ENCODE measurements at regions not wholly inside any gene's neighbourhood (a gene's known extent, or its start where the extent isn't known, plus 50 kb on each side); places are given as distances from the start of the nearest gene placed in this dataset.
A peak's percentile ranks its signal among the peaks of the same experiment; 100 is the strongest.
"Not testable (repeated sequence)": the region's sequence is repeated elsewhere in the genome, so short reads cannot be mapped to it uniquely, and the experiment has no call there.

DNA sequence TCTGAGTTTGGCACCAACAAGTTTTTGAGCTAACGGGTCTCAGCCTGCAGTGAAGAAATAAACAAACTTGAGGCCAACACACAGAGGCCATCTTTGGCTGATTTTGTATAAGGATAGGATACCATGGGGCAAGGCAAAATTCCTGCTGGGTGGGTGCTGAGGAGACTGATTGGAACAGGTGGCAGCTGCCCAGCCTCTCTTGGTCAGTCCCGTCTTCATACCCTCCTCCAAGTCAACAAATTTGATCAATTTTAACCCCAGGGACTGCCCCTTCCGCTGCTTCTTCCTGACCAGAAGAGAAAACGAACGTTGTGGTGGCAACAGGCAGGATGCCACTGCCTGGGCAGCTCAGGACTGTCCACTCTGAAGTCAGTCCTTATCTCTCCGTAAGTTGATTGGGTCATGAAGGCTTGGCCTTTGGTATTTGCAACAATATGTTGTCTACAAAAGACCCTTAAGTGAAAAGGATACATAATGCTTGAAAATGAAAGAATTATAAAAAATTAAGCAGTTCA is 139.3 kb downstream of the SPP2 start:
- DNase-seq (ENCODE audit: low read depth): no peak

DNA sequence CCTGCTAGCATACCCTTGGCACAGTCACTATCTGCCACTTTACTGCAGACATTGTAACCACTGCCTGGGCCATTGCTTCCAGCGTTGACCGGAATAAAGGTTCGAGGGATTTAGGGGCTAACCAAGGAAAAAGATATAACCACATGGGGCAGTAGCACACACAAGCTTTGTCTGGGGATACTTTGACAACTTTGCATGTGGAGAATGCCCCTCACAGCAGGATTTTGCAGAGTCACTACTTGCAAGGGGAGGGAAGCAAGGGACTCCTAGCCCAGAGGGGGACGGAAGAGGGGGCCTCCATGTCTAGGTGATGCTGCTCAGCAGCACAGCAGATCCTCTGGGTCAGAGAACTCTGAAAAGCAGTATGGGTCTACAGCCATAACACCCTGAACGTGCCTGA is 138.7 kb downstream of the SPP2 start:
- DNase-seq (ENCODE audit: low read depth): no peak

DNA sequence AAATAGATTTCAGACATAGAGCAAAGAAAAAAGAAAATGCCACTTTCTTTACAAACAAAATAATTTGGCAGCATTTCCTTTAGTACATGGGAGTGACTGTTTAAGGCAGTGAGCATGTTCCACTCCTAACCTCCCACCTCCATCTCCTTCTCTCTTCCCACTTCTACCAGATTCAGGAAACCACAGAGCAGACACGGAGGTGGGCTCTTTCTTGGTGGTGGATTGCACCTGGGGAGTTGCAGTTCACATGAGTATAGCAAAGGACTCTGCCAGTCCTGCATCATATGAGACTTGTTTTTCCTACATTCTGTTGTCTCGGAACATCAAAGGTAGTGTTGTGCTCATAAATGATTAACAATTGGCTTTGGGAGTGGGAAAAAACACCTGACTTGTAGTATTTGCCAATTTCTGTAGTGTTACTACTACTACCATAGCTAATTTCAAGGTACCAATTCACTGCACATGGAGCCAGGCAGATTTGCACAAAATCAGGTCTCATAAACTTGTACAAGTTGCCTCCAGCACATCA is 137.2 kb downstream of the SPP2 start:
- DNase-seq (ENCODE audit: low read depth): no peak

DNA sequence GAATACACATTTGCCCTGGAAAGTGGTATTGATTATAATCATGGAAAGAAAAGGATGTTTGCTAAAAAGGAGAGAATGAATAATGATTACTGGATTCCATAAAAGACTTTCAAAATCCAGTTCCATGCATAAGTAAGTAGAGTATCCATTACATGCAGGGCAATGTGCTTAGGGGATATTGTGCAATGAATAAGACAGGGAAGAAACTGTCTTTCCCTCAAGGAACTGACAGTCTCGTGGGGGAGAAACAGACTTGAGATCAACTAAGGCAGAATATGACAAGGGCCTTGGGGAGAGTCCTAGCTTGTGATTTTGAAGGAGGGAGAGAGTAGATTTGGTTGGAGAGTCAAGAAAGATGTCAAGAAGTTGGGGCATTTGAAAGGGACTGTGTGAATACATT is 130.6 kb downstream of the SPP2 start:
- DNase-seq (ENCODE audit: low read depth): no peak

DNA sequence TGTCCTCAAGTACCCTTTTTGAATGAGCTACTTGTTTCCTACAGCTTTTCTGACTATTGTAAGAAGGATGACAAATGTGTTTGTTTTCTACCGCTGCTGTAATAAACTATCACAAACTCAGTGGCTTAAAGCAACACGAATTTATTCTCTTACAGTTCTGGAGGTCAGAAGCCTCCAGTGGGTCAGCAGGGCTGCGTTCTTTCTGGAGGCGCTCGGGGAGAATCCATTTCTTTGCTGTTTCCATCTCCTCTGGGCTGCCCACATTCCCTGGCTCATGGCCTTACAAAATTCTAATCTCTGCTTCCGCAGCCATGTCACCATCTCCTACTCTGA is 128.5 kb downstream of the SPP2 start:
- DNase-seq (ENCODE audit: low read depth): no peak

DNA sequence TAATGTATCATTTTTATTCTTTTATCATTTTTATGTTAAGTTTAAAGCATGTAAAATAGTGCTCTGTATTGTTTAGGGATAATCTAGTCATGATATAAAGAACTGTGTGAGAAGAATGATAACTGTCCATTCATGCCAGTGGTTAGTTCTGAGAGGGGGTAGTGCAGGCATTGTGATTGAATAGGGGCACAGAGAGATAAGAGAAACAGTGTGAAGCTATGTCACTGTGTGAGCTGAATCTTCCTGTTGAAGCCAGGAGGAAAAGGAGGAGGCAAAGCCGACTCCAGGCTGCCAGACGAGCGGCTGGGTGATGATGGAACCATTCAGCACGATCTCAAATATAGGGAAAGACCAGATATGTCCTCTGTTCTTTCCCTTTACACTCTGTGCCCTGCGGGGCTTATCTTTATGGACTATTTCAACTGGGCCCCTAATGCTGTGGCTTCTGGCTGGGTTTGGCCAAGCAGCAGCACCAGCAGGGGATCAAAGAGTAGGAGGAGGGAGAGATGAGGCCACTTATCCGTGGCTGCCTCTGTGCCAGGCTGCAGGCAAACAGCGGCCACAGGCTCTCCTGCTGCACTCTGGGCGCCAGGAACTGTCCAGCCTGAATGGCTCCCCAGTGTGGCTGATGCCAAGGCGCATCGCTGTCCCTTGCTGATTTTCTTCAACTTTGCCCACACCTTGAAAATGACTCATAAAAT is 128.0 kb downstream of the SPP2 start:
- no peak for DNase-seq (ENCODE audit: low read depth)

DNA sequence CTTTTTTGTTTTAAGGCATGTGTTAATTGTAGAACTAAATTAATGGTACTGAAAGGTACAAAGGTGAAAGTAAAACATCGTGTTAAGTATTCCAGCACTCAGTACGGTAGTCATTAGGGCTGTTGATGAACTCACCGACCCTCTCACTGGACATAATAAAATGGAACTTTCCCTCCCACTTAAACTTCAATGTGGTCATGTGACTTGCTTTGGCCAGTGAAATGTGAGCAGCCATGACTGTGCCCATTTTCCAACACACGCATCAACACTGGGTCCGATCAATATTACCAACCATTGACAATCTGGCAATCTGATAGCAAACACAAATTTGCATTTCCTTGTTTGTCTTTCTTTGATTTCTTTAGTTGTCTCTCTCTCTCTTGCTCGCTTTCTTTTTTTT is 125.1 kb downstream of the SPP2 start:
- DNase-seq (ENCODE audit: low read depth): no peak

DNA sequence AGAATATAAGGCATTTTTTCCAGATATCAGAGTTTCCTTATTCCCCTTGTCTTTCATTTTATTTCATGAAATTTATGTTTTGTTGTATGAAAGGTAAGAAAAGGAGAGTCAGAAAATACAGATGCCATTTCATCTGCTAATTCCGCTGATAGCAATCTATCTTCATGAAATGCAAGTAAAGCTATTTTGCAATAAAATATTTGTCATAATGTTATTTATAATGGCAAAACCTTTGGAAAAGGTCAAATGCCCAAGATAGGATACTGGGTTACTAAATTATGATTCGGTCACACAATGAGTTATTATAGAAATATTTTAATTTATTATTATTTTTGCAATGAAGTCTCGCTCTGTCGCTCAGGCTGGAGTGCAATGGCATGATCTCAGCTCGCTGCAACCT is 124.2 kb downstream of the SPP2 start:
- no peak for DNase-seq (ENCODE audit: low read depth)

DNA sequence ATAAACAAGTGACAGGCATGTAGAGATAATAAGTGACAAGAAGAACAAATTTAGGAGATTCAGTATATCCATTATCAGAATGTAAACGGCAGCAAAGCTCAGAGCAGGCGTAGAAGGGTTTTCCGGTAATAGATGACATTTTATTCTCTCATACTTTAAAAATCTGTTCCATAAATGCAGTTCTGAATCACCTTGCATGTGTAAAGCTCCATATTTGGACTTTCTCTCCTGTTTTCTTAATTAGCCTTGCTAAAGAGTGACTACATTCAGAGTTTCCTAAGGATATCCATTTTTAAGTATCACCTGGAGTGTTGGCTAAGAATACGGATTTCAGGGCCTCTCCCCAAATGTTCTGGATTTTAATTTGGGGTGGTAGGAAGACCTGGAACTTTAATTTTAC is 122.0 kb downstream of the SPP2 start:
- no peak for DNase-seq (ENCODE audit: low read depth)

DNA sequence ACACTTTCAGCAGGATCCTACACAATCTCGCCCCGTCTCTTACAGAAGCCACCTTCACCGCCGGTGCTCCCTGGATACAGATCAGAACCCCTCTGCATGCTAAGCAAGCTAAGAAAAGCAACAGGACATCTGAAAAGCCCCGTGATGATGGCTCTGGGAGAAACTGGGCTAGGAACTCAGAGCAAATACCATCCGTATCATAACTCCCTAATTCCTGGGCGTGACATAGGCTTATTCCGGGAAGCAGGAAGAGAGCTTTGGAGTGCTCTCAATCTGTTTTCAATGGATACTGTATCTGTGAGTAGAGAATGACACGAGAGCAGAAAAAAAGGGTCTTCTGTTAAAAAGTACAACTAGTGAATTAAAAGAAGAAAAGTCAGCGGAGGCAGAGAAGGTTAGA is 121.6 kb downstream of the SPP2 start:
- no peak for DNase-seq (ENCODE audit: low read depth)

DNA sequence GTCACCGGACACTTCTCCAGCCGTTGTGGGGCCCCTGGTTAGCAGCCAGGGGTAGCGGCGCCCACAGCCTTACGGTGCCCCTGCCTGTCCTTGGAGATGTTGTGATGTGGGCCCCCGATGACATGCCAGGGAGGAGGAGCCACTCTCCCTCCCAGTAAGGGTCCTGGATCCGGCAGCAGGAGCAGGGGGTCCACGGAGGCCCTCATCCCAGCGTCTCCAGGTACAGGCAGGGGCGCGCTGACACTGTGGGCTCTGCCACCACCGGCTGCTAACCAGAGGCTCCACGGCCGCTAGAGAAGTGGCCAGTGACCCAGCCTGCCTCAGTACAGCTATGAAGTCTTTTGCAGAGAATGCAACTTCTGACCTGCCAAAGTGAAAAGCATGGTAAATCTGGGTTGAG is 121.2 kb downstream of the SPP2 start:
- DNase-seq (ENCODE audit: low read depth): no peak

DNA sequence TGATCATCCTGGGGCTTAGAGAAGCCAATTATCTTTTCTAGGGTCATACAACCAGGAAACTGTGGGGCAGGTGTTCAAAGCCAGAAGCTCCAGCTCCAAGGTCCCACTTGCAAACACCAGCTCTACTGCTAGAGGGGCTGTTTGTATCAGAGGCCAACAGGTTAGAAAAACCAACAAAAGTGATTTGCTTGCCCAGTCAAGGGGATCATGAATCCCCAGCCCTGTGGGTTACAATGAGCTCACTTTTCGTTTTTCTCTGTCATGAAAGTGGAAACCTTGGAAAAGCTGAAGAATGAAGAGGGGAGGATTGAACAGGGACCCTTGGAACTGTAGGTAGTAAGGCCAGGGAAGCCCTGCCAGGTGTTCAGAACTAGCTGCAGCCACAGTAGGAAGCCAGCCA is 119.2 kb downstream of the SPP2 start:
- DNase-seq (ENCODE audit: low read depth): no peak

DNA sequence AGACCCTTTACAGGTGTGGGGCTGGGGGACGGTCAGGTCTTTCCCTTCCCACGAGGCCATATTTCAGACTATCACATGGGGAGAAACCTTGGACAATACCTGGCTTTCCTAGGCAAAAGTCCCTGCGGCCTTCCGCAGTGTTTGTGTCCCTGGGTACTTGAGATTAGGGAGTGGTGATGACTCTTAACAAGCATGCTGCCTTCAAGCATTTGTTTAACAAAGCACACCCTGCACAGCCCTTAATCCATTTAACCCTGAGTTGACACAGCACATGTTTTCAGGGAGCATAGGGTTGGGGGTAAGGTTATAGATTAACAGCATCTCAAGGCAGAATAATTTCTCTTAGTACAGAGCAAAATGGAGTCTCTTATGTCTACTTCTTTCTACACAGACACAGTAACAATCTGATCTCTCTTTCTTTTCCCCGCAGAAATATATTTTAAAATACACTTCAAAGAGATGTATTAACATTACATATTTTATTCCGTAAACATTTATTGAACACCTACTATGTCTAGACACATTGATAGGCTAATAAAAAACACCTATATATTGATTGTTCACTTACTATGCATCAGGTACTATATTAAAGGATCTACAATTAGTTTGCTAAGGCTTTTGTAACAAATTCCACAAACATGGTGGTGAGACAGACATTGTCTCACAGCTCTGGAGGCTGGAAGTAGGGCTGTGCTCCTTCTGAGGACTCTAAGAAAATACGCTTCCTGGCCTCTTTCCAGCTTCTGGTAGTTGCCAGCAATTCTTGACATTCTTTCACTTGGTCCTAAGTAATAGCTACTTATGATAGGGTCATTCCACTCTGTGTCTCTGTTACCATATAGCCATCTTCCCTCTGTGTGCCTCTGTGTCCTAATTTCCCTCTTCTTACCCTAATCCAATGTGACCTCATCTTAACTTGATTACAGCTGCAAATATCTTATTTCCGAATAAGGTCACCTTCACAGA is 118.4 kb downstream of the SPP2 start:
- not testable (repeated sequence) for DNase-seq (ENCODE audit: low read depth)

DNA sequence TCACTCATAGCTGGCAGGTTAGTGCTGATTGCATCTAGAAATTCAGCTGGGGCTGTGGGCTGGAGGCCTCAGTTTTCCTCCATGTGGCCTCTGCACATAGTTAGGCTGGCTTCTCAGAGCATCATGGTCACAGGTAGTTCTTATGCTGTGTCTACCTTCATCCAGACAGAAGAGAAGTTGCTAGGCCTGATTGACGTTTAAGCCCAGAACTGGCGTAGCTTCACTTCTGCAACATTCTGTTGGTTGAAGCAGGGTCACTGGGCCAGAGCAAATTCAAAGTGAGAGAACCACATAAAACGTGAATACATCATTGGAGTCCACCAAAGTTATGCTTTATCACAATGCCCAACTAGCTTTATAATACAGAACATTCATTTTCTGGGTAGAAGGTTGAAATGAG is 116.0 kb downstream of the SPP2 start:
- DNase-seq (ENCODE audit: low read depth): no peak

DNA sequence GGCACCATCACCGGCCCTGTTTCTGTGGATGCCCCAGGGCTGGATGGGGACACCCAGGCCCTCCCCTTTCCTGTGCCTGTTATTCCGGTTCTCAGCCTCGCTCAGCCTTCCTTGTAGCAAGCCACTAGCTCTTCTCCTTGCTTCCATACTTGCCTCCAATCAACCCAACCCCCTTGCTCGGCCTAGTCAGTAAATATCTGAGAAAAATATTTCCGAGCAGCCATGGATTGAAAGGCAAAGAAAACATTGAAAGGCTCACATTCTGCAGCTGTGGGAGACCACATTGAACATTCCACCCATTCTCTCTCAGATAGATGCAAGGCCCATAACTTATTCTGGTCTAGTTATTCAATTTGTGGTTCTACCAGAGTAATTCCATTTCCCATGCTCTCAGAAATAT is 114.9 kb downstream of the SPP2 start:
- no peak for DNase-seq (ENCODE audit: low read depth)

DNA sequence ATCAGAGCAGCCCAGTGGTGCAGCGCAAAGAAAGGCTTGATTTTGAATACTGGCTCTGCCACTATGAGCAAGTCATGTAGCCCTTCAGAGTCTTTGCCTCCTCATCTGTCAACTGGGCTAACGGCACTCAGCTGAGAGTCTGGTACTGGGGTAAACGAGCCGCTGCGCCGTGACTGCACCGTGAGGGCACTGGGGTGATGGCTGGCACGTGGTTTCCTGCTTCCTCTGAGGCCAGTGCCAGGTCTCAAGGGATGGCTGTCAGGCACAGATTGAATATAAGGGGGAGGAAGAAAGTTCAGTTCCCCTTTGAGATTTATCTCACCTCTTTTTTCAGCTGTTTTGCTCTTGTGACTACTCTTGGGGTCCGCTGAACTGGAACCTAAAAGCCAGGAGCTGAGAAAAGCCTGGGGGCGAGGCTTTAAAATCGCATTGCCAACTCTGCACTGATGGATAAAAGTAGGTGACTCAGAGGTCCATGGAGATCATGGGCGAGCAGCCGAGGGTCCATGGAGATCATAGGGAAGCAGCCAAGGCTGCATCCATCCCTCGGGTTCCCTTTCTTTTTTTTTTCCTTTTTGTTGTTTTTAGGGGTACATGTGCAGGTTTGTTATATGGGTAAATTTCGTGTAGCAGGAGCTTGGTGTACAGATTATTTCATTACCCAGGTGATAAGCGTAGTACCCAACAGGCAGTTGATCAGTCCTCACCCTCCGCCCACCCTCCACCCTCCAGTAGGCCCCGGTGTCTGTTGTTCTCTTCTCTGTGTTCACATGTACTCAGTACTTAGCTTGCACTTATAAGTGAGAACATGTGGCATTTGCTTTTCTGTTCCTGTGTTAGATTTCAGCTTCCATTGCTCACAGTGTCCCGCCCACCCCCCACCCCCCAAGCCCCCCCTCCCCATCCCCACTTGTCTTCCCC is 114.3 kb downstream of the SPP2 start:
- peak; percentile 25 for DNase-seq (ENCODE audit: low read depth)

DNA sequence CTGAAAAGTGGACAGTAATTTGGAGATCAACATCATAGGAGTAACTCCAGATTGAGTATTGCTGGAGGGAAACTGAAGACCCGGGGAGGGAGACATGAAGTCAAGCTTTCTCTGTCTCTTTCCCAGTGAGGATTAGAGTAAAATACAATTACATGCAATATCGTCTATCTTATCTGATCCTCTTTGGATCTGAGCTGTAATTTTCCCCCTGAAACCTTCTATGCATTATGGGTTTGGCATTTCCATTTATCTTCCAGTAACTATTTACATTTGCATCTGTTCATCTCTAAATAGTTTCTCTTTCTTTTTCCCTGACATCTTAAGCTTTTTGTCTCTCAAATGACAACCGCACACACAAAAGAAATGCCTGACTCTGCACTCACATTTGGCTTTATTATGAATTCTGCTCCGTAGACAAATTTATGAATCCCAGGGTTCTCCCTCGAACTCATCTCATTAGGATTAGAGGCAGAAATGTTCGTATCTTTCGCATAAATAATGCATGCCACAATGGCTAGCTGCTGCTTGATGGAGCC is 113.1 kb downstream of the SPP2 start:
- DNase-seq (ENCODE audit: low read depth): no peak

DNA sequence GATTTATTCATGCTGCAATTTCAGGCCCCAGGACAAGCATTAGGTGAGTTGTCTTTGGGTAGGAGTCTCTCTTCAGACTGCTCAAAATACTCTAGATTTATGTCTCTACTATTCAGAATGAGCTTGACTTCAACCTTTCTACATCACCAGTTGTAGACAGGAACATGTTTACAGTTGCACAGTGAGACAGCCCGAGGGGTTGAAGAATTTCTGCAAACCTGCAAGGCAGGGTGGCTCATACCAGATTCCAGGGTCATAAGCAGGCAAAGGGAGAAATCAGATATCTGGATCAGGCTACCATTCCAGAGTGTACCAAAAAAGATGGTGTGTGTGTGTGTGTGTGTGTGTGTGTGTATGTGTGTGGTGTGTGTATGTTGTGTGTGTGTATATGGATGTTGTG is 112.4 kb downstream of the SPP2 start:
- no peak for DNase-seq (ENCODE audit: low read depth)

DNA sequence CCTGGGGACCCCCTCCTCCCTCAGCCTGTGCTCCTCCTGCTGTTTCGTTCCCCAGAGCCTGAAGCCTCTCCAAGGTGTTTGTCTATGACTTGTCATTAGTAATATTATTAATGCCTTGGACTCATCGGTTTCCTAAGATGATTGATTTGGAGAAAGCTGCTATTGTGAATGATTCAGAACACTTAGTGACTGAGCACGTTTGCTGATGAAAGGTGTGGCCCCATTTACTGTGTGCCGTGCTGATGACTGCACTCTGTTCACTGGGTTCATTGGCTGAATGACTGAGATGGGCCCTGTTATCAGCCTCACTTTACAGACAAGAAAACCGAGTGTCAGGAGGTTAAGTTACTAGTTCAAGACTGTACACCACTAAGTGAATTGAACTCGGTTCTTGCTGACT is 111.4 kb downstream of the SPP2 start:
- no peak for DNase-seq (ENCODE audit: low read depth)

DNA sequence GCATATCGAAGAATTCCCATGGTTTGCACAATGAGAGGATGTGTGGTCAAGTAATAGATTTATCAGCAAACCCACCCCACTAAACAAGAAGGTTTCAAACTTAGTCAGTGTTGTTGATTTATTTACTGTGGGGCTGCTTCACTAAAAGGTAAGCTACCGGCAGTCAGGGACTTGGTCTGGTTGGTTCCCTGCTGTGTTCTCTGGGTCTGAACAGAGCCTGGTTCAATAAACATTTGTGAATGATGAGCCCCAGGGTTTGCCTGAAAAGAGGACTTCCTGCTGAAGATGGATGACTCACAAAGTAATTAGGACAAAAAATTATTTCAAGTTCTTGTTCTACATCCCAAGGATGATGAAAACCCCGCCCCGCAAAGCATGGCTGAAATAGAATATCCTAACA is 108.3 kb downstream of the SPP2 start:
- DNase-seq (ENCODE audit: low read depth): no peak

DNA sequence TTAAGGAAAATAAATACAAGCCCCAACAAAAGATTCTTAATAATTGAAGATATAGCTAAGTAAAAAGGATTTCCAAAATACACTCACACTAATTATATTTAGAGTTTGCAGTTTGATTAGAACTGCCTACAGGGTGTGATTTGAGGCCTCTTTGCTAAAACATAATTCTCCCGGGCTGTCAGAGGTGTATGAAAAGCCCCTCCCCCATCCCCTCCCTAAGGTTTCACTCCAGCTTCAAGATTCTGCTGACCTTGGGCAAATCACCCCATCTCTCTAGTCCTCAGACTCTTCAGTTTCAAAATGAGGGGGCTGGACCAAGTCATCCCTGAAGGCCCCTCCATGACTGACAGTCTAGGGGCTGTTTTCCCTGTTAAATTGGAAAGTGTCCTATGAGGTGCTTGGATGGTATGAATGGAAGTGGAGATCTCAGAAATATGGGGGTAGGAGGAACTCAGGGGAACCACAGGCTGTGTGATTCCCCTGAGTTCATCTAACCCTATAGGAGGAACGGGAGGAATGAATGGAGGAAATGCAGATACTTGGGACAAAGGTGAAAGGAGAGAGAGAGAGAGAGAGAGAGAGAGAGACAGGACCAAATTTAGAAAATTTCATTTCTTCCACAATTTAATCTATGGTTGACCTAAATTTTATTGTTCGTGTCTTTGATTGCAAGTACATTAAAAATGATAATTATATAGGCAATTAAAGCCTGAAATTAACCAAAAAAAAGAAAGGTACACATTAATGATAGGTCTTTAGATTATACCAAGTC is 107.5 kb downstream of the SPP2 start:
- DNase-seq (ENCODE audit: low read depth): no peak
